HG03342 (cell line): ENCODE measurements at regions not wholly inside any gene's neighbourhood (a gene's known extent, or its start where the extent isn't known, plus 50 kb on each side); places are given as distances from the start of the nearest gene placed in this dataset.

ENCODE experiments used
- ATAC-seq: cut with Tn5 transposase; IDR thresholded peaks from one replicate; pipeline ENCODE4 v1.9.1; 2021; ENCODE audit warnings: mild to moderate bottlenecking, moderate library complexity; ENCODE audit not compliant: unreplicated experiment

DNA sequence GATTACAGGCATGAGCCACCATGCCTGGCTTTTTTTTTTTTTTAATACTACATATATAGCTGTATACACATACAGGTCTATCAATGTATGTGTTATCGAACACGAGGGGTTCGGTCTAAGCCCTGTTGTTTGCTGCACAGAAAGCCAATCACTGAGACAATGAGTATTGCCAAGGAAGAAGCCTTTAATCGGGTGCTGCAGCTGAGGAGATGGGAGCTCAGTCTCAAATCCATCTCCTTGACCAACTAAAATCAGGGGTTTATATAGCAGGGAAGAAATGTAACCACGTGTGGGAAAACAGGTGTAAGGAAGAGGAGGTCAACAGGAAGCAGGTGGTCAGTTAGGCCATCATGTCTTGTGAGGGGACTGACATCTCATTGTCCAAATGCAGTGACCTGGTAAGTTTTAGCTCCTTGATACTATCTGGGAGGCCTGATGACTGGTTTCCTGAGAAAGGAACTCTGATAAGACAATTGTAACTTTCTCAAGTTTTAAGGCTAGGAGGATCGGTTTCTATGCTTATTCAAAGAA lies 80.9 kb upstream of the MAP1LC3B2 start:
- no peak for ATAC-seq

DNA sequence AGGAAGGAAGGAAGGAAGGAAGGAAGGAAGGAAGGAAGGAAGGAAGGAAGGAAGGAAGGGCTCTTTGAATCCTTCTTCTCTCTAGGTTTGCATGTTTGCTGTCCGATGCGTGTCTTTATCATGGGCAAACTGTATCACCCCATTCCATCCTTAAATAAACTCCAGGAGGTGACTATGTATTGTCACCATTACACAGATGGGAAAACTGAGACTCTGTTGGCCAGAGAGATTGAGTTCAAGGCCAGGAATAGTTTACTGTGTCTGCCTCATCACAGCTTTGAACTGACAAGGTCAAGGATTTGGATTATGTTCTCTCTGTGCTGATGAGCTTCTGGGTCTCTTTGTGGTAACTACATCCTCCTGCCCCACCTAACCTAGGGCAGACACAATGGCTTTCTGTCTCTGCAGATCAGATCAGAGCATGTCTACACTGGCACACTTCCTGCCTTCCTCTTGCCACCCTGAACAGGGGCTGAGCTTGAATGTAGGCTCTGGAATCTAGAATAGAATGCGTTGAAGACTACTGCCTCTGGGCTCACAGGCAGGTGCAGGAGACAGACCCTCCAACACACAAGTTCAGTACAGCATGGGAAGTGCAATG lies 78.9 kb upstream of the MAP1LC3B2 start:
- ATAC-seq: no peak

DNA sequence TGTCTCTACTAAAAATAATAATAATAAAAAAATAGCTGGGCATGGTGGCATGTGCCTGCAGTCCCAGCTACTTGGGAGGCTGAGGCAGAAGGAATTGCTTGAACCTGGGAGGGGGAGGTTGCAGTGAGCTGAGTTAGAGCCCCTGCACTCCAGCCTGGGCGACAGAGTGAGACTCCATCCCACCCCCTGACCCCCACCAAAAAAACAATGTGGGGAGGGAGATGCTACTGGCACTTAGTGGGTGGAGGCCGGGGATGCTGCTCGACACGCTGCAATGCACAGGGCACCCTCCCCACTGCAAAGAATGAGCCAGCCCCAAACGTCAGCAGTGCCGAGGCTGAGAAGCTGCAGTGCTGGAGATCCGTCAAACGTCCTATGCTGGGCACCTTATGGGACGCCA lies 77.5 kb upstream of the MAP1LC3B2 start:
- no peak for ATAC-seq

DNA sequence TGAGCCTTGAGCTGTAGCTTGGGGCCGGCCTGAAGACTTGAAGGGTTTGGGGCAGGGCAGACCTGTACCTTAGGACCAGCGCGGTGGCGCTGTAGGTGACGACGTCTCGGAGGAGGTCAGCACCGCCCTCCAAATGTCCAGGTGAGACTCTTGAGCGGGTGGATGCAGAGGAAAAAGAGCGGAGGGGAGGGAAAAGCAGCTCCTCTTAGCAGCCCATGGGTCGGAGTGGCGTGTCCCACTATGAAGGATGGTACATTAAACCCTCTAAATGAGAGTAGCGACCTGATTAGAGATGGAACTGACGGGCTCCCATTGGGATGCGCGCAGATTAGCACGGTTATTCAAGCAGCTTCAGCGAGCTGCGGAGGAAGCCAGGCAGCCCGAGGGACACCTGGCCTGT lies 77.0 kb upstream of the MAP1LC3B2 start:
- ATAC-seq: no peak

DNA sequence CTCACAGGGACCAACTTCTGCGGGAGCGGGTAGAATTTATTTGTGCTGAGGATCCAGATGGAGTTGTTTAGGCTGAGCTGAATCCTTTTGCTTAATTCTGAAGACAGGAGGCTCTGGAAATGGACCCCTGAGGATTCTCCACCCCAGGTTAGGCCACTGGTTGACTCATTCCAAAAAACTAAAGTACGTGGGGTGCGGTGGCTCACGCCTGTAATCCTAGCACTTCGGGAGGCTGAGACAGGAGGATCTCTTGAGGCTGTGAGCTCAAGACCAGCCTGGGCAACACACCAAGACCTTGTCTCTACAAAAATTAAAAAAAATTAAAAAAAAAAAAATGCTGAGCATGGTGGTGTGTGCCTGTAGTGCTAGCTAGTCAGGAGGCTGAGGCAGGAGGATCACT lies 76.3 kb upstream of the MAP1LC3B2 start:
- ATAC-seq: no peak

DNA sequence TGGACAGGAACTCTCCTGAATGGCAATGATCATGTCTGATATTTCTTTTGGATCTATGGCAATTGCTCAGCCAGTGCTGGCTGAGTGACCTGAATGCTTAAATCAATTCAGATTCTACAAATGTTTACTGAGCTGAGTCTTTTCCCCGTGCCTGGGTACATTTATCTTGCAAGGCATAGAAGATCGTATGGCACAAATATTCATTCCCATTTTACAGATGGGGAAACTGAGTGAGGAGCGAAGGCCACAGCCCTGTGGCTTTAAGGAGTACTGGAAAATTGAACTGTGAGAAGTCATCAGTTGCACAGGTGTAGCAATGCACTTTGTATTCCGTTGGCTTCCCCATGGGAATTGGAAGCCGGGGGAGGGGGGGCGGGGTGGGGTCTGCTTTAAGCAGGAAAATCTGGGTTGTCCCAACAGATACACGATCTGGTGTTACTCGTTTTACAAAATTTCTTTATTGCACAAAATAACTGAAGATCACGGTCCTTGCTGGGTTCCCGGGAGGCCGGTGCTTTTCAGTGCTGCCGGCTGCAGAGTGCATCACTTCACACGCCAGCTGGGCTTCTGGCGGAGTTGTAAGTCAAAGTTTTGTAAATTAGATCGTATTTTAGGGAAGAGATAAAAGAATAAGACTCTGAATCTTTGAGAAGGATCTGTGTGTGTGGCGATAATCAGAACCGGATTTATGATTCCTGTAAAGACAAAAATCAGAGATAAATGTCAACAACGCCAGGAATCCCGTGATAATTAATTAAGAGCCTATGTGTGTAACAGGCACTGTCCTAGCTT lies 75.0 kb upstream of the MAP1LC3B2 start:
- ATAC-seq: no peak

DNA sequence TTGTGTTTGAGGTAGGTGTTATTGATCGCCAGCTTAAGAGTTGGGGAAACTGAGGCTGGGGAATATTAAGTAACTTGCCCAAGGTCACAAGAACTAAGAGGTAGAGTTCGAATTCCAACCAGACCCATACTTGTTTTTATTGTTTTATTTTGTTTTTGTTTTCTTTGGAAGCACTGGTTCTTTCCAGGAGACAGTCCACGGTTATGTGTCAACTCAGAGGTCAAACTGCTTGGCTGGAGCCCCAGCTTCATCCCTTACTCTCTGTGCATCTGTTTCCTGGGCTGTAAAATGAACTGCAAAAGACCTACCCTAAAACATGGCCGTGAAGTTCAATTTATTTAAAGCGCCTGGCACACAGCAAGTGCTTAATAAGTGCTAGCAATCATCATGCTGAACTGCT lies 74.4 kb upstream of the MAP1LC3B2 start:
- no peak for ATAC-seq

DNA sequence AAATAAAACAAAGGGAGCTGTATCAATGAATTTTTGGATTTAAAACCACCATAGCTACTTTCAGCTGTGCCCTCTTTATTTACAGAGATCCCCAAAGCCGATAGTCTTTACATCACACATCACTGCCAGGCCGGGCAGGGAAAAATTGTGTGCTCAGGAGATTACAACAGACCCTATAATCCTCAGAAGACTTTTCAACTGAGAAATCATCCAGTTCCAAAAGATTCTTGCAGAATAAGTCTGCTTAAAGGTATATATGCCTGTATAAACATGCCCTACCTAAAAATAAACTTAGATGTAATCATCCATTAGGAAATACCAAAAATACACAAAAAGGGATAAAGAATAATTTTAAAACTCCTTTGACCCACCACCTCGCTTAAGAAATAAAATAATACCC lies 70.1 kb upstream of the MAP1LC3B2 start:
- ATAC-seq: no peak

DNA sequence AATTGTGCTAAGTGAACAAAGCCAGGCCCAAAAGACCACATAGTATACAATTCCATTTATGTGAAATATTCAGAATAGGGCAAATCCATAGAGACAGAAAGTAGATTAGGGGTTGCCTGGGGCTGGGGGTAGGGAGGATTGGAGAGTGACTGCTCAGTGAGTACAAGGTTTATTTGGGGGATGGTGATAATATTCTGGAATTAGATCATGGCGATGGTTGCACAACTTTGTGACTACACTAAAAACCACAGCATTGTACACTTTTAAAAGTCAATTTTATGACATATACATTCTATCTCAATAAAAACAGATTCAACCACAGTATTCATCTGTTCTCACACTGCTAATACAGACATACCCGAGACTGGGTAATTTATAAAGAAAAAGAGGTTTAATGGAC lies 68.7 kb upstream of the MAP1LC3B2 start:
- ATAC-seq: no peak

DNA sequence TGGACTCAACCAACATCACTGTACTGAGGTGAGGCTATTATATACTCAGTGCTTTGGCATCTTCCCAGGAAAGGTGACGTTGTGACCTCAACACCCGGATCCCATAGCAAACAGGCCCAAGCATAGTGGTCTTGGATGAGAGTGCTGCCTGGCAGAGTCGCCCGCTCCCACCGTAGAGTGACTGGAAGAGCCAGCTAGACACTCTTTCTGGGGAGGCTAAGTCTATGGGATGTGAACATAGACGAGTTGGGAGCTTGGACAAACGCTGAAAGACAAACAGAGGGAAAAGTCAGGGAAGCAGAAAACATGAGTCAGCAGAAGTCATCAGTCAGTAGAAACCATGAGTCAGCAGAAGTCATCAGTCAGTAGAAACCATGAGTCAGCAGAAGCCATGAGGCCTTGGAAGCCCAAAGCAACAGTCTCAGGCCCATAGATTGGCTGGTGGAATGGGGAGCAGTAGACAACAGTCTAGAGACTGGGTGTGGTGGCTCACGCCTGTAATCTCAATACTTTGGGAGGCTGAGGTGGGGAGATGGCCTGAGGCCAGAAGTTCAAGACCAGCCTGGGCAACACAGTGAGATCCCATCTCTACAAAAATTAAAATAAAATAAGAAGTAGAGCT lies 66.4 kb upstream of the MAP1LC3B2 start:
- ATAC-seq: no peak

DNA sequence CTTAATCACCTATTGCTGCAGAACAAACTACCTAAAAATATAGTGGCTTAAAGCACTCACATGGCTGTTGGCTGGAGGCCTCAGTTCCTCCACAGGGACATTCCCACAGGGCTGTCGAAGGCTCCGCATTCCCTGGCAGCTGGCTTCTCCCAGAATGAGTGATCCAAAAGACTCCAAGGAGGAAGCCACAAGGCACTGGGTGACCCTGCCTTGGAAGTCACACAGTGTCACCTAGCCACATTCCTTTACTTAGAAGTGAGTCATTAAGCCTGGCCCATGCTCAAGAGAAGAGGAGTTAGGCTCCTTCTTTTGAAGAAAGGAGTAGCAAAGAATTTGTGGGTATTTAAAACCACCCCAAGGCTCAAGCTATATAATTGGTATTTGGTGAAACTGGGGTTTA lies 63.9 kb upstream of the MAP1LC3B2 start:
- ATAC-seq: no peak

DNA sequence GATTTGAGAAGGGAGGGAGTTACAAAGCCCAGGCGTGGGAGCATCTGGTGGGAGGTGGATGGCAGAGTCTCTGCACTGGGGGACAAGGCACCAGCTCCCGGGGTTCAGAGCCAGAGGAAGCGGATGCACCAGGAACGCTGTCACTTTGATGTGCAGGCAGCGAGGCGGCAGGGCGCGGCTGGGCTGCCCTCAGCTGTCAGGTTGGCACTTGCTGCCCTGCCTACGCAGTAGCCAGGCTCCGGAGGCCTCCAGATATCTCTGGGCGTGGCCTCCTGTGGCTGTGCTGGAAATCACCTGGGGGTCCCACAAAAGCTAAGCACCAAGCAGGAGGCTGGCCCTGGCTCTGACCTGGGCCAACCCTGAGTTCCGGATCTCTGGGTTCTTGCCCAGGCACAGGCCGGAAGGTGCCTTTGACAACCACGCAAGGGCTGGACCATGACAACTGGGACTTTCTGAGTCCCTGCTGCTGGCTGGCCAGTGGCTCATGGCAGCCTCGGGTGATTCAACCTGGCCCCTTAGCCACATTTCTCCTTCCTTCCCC lies 62.1 kb upstream of the MAP1LC3B2 start:
- ATAC-seq: no peak

DNA sequence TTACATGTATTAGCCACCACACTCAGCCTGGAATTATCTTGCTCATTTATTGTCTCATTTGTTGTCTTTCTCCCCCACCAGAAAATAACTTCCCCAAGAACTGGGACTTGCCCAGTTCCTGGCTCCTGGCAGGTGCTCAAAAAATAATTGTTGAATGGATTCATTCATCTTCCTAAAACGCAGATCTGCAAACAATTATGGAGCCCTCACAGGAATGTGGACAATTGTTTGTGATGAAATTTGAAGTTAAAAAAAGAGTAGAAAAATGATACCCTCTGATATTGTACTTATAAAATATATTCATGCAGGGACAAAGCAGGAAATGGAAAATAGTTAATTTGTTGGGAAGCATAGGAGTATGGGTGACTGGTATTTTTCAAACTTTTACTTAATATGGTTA lies 60.7 kb upstream of the MAP1LC3B2 start:
- no peak for ATAC-seq

DNA sequence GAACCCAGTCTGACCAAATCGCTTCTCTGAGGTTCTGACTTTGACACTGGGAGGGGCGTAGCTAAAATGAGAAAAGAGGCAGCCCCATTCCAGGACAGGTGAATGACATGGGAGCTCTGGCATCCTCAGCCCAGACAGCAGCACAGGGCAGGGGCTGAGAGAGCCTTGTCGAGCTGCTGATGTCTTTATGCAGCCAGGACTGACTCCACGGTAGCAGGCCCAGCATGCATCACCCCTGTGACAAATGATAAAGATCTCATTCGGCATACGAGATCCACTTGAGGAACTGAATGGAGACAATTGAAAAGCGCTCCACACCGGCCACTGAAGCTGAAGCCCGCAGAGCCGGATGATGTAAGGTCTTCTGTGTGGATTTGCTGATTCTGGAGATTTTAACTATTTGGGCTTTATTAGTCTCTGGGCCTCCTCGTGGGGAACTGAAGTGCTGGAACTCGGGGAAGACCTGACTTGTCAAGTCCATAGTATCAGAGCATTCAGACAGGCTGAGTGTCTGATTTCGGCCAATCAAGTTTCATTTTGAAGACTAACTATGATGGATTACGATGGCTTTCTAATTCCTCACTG lies 56.9 kb upstream of the MAP1LC3B2 start:
- no peak for ATAC-seq

DNA sequence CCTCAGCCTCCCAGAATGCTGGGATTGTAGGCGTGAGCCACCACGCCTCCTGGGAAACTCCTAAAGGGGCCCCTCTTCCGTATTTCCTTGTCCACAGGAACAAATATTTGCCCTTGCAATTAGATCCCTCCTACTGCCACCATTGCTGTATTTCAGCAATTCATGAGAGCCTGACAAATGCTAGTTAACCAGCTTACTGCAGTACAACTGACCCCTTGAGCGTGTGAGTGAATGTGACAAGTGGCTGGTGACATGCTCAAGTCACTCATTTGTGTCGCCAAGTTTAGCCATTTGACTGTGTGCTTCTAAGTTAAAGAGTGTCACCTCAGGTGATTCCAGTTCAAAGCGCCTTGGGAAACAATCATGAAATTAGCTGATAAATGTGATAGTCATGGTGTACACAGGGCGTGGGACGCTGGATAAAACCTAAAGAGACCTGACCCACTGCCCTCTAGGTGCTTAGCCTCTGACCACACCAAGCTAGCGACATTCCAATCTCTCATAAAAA lies 56.1 kb upstream of the MAP1LC3B2 start:
- ATAC-seq: no peak

DNA sequence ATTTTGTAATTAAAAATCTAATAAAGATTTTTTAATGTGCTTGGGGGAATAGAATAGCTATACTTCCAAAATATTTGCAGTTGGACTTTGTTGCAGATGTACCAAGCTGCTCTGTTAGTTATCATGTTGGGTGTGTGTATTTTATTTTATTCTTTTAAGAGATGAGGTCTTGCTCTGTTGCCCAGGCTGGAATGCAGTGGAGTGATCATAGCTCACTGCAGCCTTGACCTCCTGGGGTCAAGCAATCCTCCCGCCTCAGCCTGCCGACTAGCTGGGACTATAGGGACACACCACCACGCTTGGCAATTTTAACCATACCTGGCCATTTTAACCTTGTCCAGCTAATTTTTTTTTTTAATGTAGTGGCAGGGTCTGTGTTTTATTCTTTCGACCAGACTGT lies 54.7 kb upstream of the MAP1LC3B2 start:
- no peak for ATAC-seq

DNA sequence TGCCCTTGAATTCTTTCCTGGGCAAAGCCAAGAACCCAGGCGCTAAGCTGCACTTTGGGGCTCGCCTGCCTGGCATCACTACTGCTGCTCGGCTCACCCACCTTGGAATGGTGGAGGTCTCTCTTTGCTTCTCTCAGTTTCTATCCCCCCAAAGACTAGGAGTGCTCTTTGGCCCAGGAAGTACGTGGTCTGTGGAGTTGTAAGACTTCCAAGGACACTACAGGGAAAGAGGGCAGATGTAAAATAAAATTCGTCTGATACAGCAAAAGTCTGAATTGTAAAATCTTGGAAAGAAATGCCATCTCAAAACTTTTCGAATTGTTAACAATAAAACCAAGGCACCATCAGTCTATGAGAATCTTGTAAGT lies 52.5 kb upstream of the MAP1LC3B2 start:
- no peak for ATAC-seq

DNA sequence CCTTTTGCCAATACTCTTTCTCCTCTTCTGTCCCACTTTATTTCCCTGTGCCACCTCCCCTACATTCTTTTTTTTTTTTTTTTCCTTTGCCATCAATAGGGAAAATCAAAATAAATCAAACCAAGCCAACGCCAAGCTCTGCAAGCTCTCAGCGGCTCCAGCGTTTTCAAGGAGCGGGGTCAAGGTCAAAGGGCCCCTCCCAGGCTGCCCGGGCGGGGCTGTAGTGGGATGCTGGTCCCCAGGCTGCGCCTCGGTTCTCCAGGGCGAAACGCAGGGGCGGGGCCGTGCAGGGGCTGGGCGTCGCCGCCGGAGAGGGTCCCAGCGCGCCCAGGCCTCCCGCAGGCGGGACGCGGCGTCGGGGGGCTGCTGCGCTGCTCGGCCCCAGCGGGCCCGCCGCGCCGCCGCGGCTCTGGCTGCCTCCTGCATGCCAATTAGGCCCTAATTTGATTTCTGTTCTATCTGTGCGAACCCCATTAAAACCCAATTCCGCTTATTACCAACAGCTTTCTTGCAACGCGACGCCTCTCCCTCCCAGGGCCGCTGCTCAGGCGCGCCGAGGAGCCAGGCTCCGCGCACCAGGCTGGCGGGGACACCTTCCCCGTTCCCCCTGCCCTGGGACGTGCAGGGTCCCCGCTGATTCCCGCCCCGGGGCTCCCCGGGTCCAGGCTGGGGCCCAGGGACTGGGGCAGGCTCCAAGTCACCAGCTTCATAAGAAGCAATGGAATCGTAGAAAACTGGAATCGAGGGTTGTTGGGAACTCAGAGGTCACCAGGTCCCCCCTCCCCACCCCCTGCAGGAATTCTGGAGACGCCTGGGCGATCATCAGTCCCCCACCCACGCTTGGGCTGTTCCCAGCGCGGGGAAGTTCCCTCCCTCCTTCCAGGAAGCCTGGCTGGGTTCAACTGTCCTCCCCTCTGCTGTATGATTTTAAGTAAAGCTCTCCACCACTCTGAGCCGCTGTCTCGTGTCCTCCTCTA lies 50.7 kb upstream of the MAP1LC3B2 start:
- no peak for ATAC-seq
